GM13976 (cell line): ENCODE measurements at regions not wholly inside any gene's neighbourhood (a gene's known extent, or its start where the extent isn't known, plus 50 kb on each side); places are given as distances from the start of the nearest gene placed in this dataset.

ENCODE experiments used
- DNase-seq: peaks from one replicate; pipeline ENCODE4 v3.0.0; 2012; ENCODE audit warnings: low spot score
- CTCF ChIP-seq: IDR thresholded peaks from 2 replicates; pipeline ENCODE4 v1.5.1; 2012; ENCODE audit warnings: borderline replicate concordance, mild to moderate bottlenecking; ENCODE audit not compliant: insufficient read depth; ENCODE audit errors: extremely low read depth, missing control alignments, control extremely low read depth
- in situ Hi-C: fragments of 300-500 bp; cut with MboI; formaldehyde crosslinking; loops from one replicate; pipeline ENCODE4 v1.12.0; 2022; ENCODE audit warnings: low sequenced_read_pairs, mixed read lengths, inconsistent platforms; ENCODE audit not compliant: unreplicated experiment

- no peak for TF ChIP-seq CTCF
- no peak for DNase-seq
- in situ Hi-C loops, result no loop called here
These were observed 534.8 kb upstream of the LCORL start for GRCh38 chr4:18556402-18556801.

- no peak for DNase-seq
- no peak for TF ChIP-seq CTCF
- in situ Hi-C loops, result no loop called here
These were observed 518.8 kb upstream of the LCORL start for GRCh38 chr4:18540349-18540748.

GRCh38 chr4:18538121-18538520 is 516.6 kb upstream of the LCORL start:
- TF ChIP-seq CTCF, result no peak
- in situ Hi-C loops, result no loop called here

GRCh38 chr4:18536428-18536827 is 514.9 kb upstream of the LCORL start:
- DNase-seq, result no peak
- in situ Hi-C loops, result no loop called here
- TF ChIP-seq CTCF, result no peak

More at GRCh38 chr4:18538121-18538520, 516.6 kb upstream of the LCORL start:
- no peak for DNase-seq

GRCh38 chr4:18535948-18536347 is 514.4 kb upstream of the LCORL start:
- in situ Hi-C loops, result no loop called here
- no peak for DNase-seq
- no peak for TF ChIP-seq CTCF

- no peak for DNase-seq
- TF ChIP-seq CTCF, result no peak
- in situ Hi-C loops, result no loop called here
These were observed 511.8 kb upstream of the LCORL start for GRCh38 chr4:18533262-18533775.

GRCh38 chr4:18531731-18532130 is 510.2 kb upstream of the LCORL start:
- in situ Hi-C loops, result no loop called here
- no peak for DNase-seq
- TF ChIP-seq CTCF, result no peak
